GM23338 (cell line): ENCODE measurements at regions not wholly inside any gene's neighbourhood (a gene's known extent, or its start where the extent isn't known, plus 50 kb on each side); places are given as distances from the start of the nearest gene placed in this dataset.

ENCODE experiments used
- ATAC-seq: fragments of 200-7000 bp; cut with Tn5 transposase; 3 replicates; pipeline ENCODE4 v1.9.1; 2020
- DNase-seq: peaks from one replicate; pipeline ENCODE4 v3.0.0-alpha.2; 2015; ENCODE audit warnings: low spot score
- H2AFZ ChIP-seq: fragments of 200-600 bp; sonication (generic); 2 replicates; pipeline ENCODE4 v1.8.0; 2016; ENCODE audit warnings: antibody characterized with exemption, mild to moderate bottlenecking, moderate library complexity
- H3F3A ChIP-seq: fragments of 200-600 bp; sonication (generic); replicated peaks from 2 replicates; pipeline ENCODE4 v1.8.0; 2017; ENCODE audit warnings: antibody characterized with exemption, mixed run types, low read depth
- H3K27ac ChIP-seq: fragments of 200-600 bp; sonication (generic); 2 replicates; pipeline ENCODE4 v1.6.1; 2016; ENCODE audit warnings: low read depth
- H3K27me3 ChIP-seq: fragments of 200-600 bp; sonication (generic); 2 replicates; pipeline ENCODE4 v1.8.0; 2016; ENCODE audit warnings: mild to moderate bottlenecking, mixed run types, moderate library complexity; ENCODE audit not compliant: insufficient read depth
- H3K36me3 ChIP-seq: fragments of 200-600 bp; sonication (generic); 2 replicates; pipeline ENCODE4 v1.8.0; 2016; ENCODE audit warnings: mild to moderate bottlenecking; ENCODE audit not compliant: insufficient read depth
- H3K4me1 ChIP-seq: fragments of 200-600 bp; sonication (generic); 2 replicates; pipeline ENCODE4 v1.8.0; 2016; ENCODE audit warnings: mild to moderate bottlenecking, moderate library complexity; ENCODE audit not compliant: insufficient read depth
- H3K4me2 ChIP-seq: fragments of 200-600 bp; sonication (generic); 2 replicates; pipeline ENCODE4 v1.7.1; 2017; ENCODE audit warnings: mixed run types
- H3K4me3 ChIP-seq: fragments of 200-600 bp; sonication (generic); 2 replicates; pipeline ENCODE4 v1.6.1; 2016; ENCODE audit warnings: mixed run types
- H3K79me2 ChIP-seq: fragments of 200-600 bp; sonication (generic); replicated peaks from 2 replicates; pipeline ENCODE4 v1.8.0; 2017; ENCODE audit warnings: mild to moderate bottlenecking; ENCODE audit not compliant: insufficient read depth
- H3K9me2 ChIP-seq: fragments of 200-600 bp; sonication (generic); 2 replicates; pipeline ENCODE4 v1.8.0; 2017; ENCODE audit not compliant: insufficient read depth
- H4K20me1 ChIP-seq: fragments of 200-600 bp; sonication (generic); replicated peaks from 2 replicates; pipeline ENCODE4 v1.8.0; 2017; ENCODE audit warnings: mild to moderate bottlenecking; ENCODE audit not compliant: insufficient read depth
- H3K27ac Mint-ChIP-seq: 2 replicates; pipeline ENCODE4 v1.8.0; 2020; ENCODE audit warnings: inconsistent platforms, mild to moderate bottlenecking, moderate library complexity, mixed read lengths
- H3K27me3 Mint-ChIP-seq: 3 replicates; pipeline ENCODE4 v1.8.0; 2022; ENCODE audit warnings: low read depth, mild to moderate bottlenecking, moderate library complexity, mixed read lengths, inconsistent platforms; ENCODE audit not compliant: insufficient read depth, poor library complexity
- H3K36me3 Mint-ChIP-seq: 3 replicates; pipeline ENCODE4 v1.8.0; 2021; ENCODE audit warnings: low read depth, mild to moderate bottlenecking, inconsistent platforms, moderate library complexity, mixed read lengths
- H3K4me1 Mint-ChIP-seq: 3 replicates; pipeline ENCODE4 v1.8.0; 2020; ENCODE audit warnings: mild to moderate bottlenecking, inconsistent platforms, mixed read lengths
- H3K4me3 Mint-ChIP-seq: 3 replicates; pipeline ENCODE4 v1.8.0; 2021; ENCODE audit warnings: moderate library complexity, mild to moderate bottlenecking, inconsistent platforms, mixed read lengths
- H3K9me3 Mint-ChIP-seq: 3 replicates; pipeline ENCODE4 v1.8.0; 2020; ENCODE audit warnings: moderate library complexity, mild to moderate bottlenecking, inconsistent platforms, mixed read lengths
- CREB1 ChIP-seq: fragments of 250-450 bp; sonication (Bioruptor Pico); IDR thresholded peaks from 2 replicates; pipeline ENCODE4 v1.5.0; 2020; ENCODE audit warnings: low read depth, mild to moderate bottlenecking, moderate library complexity
- CTCF ChIP-seq, 2 experiments: fragments of 200-600 bp in 1 of 2; sonication (generic) in 1 of 2; conservative IDR thresholded peaks; 2 replicates each; pipeline versions ENCODE4 v1.5.1 to v1.6.1; 2016 to 2017; ENCODE audit warnings: antibody characterized with exemption in 2 of 2, low read depth in 2 of 2, mild to moderate bottlenecking in 2 of 2, moderate library complexity in 1 of 2
- ETS1 ChIP-seq: IDR thresholded peaks from 2 replicates; pipeline ENCODE4 v1.6.1; 2016; ENCODE audit warnings: antibody characterized with exemption
- EZH2 ChIP-seq: fragments of 200-600 bp; sonication (generic); IDR thresholded peaks from one replicate; pipeline ENCODE4 v1.8.0; 2017; ENCODE audit warnings: antibody characterized with exemption, mild to moderate bottlenecking, low read depth; ENCODE audit not compliant: unreplicated experiment
- EZH2phosphoT487 ChIP-seq: fragments of 200-600 bp; sonication (generic); IDR thresholded peaks from one replicate; pipeline ENCODE4 v1.8.1; 2018; ENCODE audit warnings: antibody characterized with exemption; ENCODE audit not compliant: unreplicated experiment
- JUNB ChIP-seq: IDR thresholded peaks from one replicate; pipeline ENCODE4 v1.6.1; 2016; ENCODE audit warnings: antibody characterized with exemption; ENCODE audit not compliant: unreplicated experiment
- NANOG ChIP-seq: IDR thresholded peaks from 2 replicates; pipeline ENCODE4 v1.6.1; 2016; ENCODE audit warnings: antibody characterized with exemption, borderline replicate concordance
- POLR2AphosphoS5 ChIP-seq: IDR thresholded peaks from 2 replicates; pipeline ENCODE4 v1.6.1; 2016; ENCODE audit warnings: antibody characterized with exemption, low read depth
- REST ChIP-seq: IDR thresholded peaks from one replicate; pipeline ENCODE4 v1.6.1; 2018; ENCODE audit warnings: antibody characterized with exemption; ENCODE audit not compliant: unreplicated experiment
- STAT1 ChIP-seq: IDR thresholded peaks from one replicate; pipeline ENCODE4 v1.6.1; 2016; ENCODE audit warnings: antibody characterized with exemption; ENCODE audit not compliant: unreplicated experiment
- ZNF114 ChIP-seq: fragments of 250-450 bp; sonication (Bioruptor Pico); IDR thresholded peaks from 2 replicates; pipeline ENCODE4 v1.5.0; 2020; ENCODE audit warnings: mild to moderate bottlenecking, moderate library complexity
- ZNF331 ChIP-seq: fragments of 250-450 bp; sonication (Bioruptor Pico); IDR thresholded peaks from 2 replicates; pipeline ENCODE4 v1.5.0; 2020; ENCODE audit warnings: low read depth, mild to moderate bottlenecking, moderate library complexity
- ZNF462 ChIP-seq: fragments of 250-450 bp; sonication (Bioruptor Pico); IDR thresholded peaks from 2 replicates; pipeline ENCODE4 v1.5.0; 2020; ENCODE audit warnings: mild to moderate bottlenecking, moderate library complexity

GRCh38 chr1:59125676-59126320 lies 171.1 kb upstream of the FGGY start:
- Histone ChIP-seq H3K27ac (no peak overlapping the region), H3K4me2 (no peak overlapping the region)

More at GRCh38 chr1:59125676-59126320, 171.1 kb upstream of the FGGY start:
- Histone ChIP-seq H3K4me1 (no peaks in the 10 kb centered on the region), H3K27me3 (no peaks in the 10 kb centered on the region), H2AFZ (no peak overlapping the region), H3K9me2 (0 out of 2 replicates have a peak, but pooled peaks cover 6% of the 10 kb centered on the region), H3K4me3 (no peak overlapping the region), H3F3A (no peaks in the 10 kb centered on the region), H4K20me1 (no peaks in the 10 kb centered on the region), H3K79me2 (no peaks in the 10 kb centered on the region), H3K36me3 (0 out of 2 replicates have a peak, but pooled peaks cover 3% of the 10 kb centered on the region)
- no peak for DNase-seq
- no peak overlapping the region for H3K27ac Mint-ChIP-seq
- H3K4me1 Mint-ChIP-seq = peaks cover 13% of the 10 kb centered on the region; the same call in 2 of the 3 replicates
- no peak overlapping the region for H3K4me3 Mint-ChIP-seq
- peaks cover 7% of the 10 kb centered on the region; the same call in 2 of the 3 replicates for H3K36me3 Mint-ChIP-seq
- peaks cover 4% of the 10 kb centered on the region; the same call in 2 of the 3 replicates for H3K9me3 Mint-ChIP-seq
- no peak for ATAC-seq
- H3K27me3 Mint-ChIP-seq = peaks cover 2% of the 10 kb centered on the region
- TF ChIP-seq ETS1 (no peak), CREB1 (no peak), EZH2phosphoT487 (no peak), ZNF331 (no peak), EZH2 (no peak), POLR2AphosphoS5 (no peak), REST (no peak), STAT1 (no peak), JUNB (no peak), ZNF462 (no peak), CTCF (conservative IDR thresholded peaks at IDR 0.05; ENCODE audit: low read depth in 2 of 2) (no peak), NANOG (no peak), ZNF114 (CRISPR knock-in tag) (no peak)
